PFSK-1 (cell line): ENCODE measurements at regions not wholly inside any gene's neighbourhood (a gene's known extent, or its start where the extent isn't known, plus 50 kb on each side); places are given as distances from the start of the nearest gene placed in this dataset.

ENCODE experiments used
- POLR2AphosphoS5 ChIP-seq: IDR thresholded peaks from 2 replicates; pipeline ENCODE4 v1.6.1; 2012; ENCODE audit warnings: low read depth, mild to moderate bottlenecking, control low read depth, low read length, moderate library complexity
- REST ChIP-seq, 2 experiments: IDR thresholded peaks; 2 replicates each; pipeline versions ENCODE4 v1.6.1 to v1.8.0; 2011 to 2012; ENCODE audit warnings: low read depth in 2 of 2, low read length in 2 of 2, control low read depth in 1 of 2, inconsistent platforms in 1 of 2, mild to moderate bottlenecking in 1 of 2, moderate library complexity in 1 of 2; ENCODE audit not compliant: insufficient read depth in 1 of 2
- TAF1 ChIP-seq: IDR thresholded peaks from 2 replicates; pipeline ENCODE4 v1.6.1; 2012; ENCODE audit warnings: low read length, control low read depth, borderline replicate concordance; ENCODE audit not compliant: insufficient read depth

DNA sequence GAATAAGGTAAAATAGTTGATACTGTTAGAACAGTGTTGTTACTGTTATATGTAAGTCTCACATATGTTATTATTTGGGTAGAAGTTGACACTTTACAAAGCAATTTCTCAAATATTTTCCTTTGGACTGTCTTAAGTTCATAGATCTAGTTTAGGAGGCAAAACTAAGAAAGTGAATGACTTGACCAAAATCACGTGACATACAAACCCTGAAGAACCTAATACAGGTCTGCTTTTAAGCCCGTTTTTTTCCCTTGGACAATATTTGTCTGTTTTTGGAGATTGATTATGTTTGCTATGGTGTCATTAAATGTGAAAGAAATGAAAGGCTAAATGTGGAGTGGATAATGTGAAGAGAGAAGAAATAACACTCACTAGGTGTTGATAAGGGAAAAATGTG lies 644.9 kb upstream of the PITX2 start:
- TF ChIP-seq POLR2AphosphoS5 (no peak), REST (IDR thresholded peaks at IDR 0.05; ENCODE audit: insufficient read depth in 1 of 2, low read depth in 2 of 2, low read length in 2 of 2) (no peak), TAF1 (no peak)
